Esophagus muscularis mucosa (tissue), 3 donors: ENCODE measurements at regions not wholly inside any gene's neighbourhood (a gene's known extent, or its start where the extent isn't known, plus 50 kb on each side); places are given as distances from the start of the nearest gene placed in this dataset.

Experiments used
- EP300 ChIP-seq: sonication (generic); formaldehyde crosslinking; IDR thresholded peaks from one replicate; pipeline ENCODE4 v1.6.1; 2017; ENCODE audit warnings: antibody characterized with exemption
- TF ChIP-seq, protein P1 (sequence below), 3 experiments: fragments of 200-600 bp in 2 of 3; fragments of 450-650 bp in 1 of 3; sonication (generic) in 2 of 3; IDR thresholded peaks; one replicate each; pipeline ENCODE4 v1.5.1; 2017 to 2019; ENCODE audit warnings: antibody characterized with exemption in 3 of 3, mild to moderate bottlenecking in 2 of 3, moderate library complexity in 1 of 3

DNA sequence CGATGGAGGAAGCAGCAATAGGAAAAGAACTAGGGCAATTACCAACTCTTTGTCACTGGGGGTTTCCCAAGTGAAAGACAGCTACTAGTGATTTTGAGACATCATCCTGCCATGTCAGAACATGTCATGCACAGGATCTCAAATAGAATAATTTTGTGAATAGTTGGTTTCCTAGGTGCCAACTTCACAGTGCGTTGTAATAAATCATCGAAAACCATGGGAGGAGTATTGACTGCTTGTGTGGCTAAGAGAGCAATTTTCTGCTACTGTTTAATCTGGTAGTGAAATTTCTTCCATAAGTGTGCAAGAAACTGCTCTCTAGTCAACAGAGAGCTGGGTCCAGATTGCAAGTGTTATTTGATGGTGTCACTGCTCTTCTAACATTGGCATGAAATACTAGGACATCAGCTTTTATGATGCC is 168.6 kb downstream of the NNT start:
- TF ChIP-seq, protein P1, sequence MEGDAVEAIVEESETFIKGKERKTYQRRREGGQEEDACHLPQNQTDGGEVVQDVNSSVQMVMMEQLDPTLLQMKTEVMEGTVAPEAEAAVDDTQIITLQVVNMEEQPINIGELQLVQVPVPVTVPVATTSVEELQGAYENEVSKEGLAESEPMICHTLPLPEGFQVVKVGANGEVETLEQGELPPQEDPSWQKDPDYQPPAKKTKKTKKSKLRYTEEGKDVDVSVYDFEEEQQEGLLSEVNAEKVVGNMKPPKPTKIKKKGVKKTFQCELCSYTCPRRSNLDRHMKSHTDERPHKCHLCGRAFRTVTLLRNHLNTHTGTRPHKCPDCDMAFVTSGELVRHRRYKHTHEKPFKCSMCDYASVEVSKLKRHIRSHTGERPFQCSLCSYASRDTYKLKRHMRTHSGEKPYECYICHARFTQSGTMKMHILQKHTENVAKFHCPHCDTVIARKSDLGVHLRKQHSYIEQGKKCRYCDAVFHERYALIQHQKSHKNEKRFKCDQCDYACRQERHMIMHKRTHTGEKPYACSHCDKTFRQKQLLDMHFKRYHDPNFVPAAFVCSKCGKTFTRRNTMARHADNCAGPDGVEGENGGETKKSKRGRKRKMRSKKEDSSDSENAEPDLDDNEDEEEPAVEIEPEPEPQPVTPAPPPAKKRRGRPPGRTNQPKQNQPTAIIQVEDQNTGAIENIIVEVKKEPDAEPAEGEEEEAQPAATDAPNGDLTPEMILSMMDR (IDR thresholded peaks at IDR 0.05), result no peak
- TF ChIP-seq EP300, result no peak
